ENCODE measurements at regions not wholly inside any gene's neighbourhood (a gene's known extent, or its start where the extent isn't known, plus 50 kb on each side); places are given as distances from the start of the nearest gene placed in this dataset.

DNA sequence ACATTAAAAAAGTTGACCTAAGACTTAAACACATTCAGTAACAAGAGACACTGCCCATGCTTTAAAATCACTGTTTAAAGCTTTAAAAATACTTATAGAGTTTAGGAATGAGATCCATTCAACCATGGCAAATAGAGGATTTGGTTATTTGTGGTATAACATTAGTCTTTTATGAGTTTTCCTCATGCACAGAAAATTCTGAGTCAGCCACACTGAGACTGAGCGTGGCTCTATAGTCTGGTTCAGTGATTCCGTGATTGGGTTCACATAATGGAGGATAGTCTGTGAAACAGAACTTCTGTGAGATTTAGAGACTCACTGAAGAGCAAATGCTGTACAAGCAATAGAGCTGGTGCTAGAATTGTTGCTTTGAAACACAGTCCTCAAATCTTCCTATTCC is 1502.4 kb upstream of the PIK3C3 start:
- Histone ChIP-seq H3K27ac (ENCODE audit: low read depth in 1 of 2, low read length in 2 of 2) (no peak overlapping the region), H3K9me3 (ENCODE audit: control insufficient read depth in 4 of 4, low read length in 3 of 4) (no peaks in the 10 kb centered on the region), H3K9ac (ENCODE audit: low read depth in 1 of 2, low read length in 2 of 2) (no peak overlapping the region), H3K4me1 (ENCODE audit: control insufficient read depth in 4 of 4, insufficient read depth in 4 of 4, low read length in 3 of 4) (no peaks in the 10 kb centered on the region), H3K36me3 (ENCODE audit: control insufficient read depth in 4 of 4, insufficient read depth in 3 of 4, low read depth in 1 of 4, low read length in 3 of 4) (no peaks in the 10 kb centered on the region), H3K27me3 (ENCODE audit: control insufficient read depth in 4 of 4, insufficient read depth in 4 of 4, low read length in 3 of 4) (no peaks in the 10 kb centered on the region), H3K4me3 (ENCODE audit: low read depth in 1 of 3, low read length in 3 of 3) (no peak overlapping the region)
- WGBS, result 87% methylated on average over 2 of the region's 2 CpGs
- no peak for DNase-seq (ENCODE audit: low spot score)
- TF ChIP-seq FOXA2 (IDR thresholded peaks at IDR 0.05), result no peak
- TF ChIP-seq SP1 (IDR thresholded peaks at IDR 0.05), result no peak
- TF ChIP-seq GABPA (IDR thresholded peaks at IDR 0.05 in 1 of 2, conservative IDR thresholded peaks at IDR 0.05 in 1 of 2), result no peak
- TF ChIP-seq YY1 (IDR thresholded peaks at IDR 0.05), result no peak

DNA sequence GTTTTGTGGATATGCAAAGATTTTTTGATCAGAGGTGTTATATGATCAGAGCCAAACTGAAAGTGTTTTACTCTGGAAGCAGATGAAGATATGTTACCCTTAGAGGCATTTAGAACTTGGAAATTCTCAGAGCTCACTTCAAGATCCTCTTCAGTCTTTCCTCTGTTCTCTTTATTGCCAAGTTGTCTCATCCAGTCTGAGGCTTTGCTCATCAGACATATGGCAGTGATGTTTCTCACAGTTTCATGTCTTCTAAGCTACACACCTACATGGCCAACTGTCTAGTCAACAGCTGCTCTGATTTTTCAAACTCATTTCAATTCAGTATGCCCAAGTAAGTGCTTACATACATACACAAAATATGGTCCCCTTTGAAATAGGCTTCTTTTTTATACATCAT is 1504.3 kb upstream of the PIK3C3 start:
- DNase-seq (ENCODE audit: low spot score), result no peak
- Histone ChIP-seq H3K4me3 (ENCODE audit: low read depth in 1 of 3, low read length in 3 of 3) (no peak overlapping the region), H3K27ac (ENCODE audit: low read depth in 1 of 2, low read length in 2 of 2) (no peak overlapping the region), H3K36me3 (ENCODE audit: control insufficient read depth in 4 of 4, insufficient read depth in 3 of 4, low read depth in 1 of 4, low read length in 3 of 4) (no peaks in the 10 kb centered on the region), H3K9ac (ENCODE audit: low read depth in 1 of 2, low read length in 2 of 2) (no peak overlapping the region), H3K9me3 (ENCODE audit: control insufficient read depth in 4 of 4, low read length in 3 of 4) (no peaks in the 10 kb centered on the region), H3K27me3 (ENCODE audit: control insufficient read depth in 4 of 4, insufficient read depth in 4 of 4, low read length in 3 of 4) (no peaks in the 10 kb centered on the region), H3K4me1 (ENCODE audit: control insufficient read depth in 4 of 4, insufficient read depth in 4 of 4, low read length in 3 of 4) (no peaks in the 10 kb centered on the region)
- TF ChIP-seq SP1 (IDR thresholded peaks at IDR 0.05) (no peak), HNF4G (IDR thresholded peaks at IDR 0.05) (no peak), NR2F2 (IDR thresholded peaks at IDR 0.05) (no peak), RXRA (IDR thresholded peaks at IDR 0.05) (no peak), TAF1 (conservative IDR thresholded peaks at IDR 0.05) (no peak), HNF4A (conservative IDR thresholded peaks at IDR 0.05) (no peak), RAD21 (IDR thresholded peaks at IDR 0.05) (no peak)

DNA sequence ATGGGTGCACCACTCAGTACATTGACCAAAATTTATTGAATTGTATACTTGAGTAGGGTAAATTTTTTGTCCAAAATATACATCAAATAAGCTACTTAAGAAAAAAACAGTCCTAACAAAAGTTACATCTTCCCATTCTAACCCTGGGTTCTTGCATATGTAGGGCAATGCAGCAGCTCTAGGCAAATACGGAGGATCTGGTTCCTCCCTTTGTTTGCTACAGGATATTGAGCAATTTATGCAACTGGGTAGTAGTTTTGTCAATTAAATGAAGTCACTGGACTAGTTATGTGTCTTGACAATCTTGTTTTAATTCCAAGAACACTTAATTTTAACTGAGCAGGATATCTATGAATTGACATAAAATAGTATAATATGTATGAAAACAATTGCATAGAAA is 1507.2 kb upstream of the PIK3C3 start:
- no peak for DNase-seq (ENCODE audit: low spot score)
- Histone ChIP-seq H3K9me3 (ENCODE audit: control insufficient read depth in 4 of 4, low read length in 3 of 4) (no peaks in the 10 kb centered on the region), H3K36me3 (ENCODE audit: control insufficient read depth in 4 of 4, insufficient read depth in 3 of 4, low read depth in 1 of 4, low read length in 3 of 4) (no peaks in the 10 kb centered on the region), H3K4me1 (ENCODE audit: control insufficient read depth in 4 of 4, insufficient read depth in 4 of 4, low read length in 3 of 4) (no peaks in the 10 kb centered on the region), H3K9ac (ENCODE audit: low read depth in 1 of 2, low read length in 2 of 2) (no peak overlapping the region), H3K27me3 (ENCODE audit: control insufficient read depth in 4 of 4, insufficient read depth in 4 of 4, low read length in 3 of 4) (no peaks in the 10 kb centered on the region), H3K27ac (ENCODE audit: low read depth in 1 of 2, low read length in 2 of 2) (no peak overlapping the region), H3K4me3 (ENCODE audit: low read depth in 1 of 3, low read length in 3 of 3) (no peak overlapping the region)
- TF ChIP-seq FOXA2 (IDR thresholded peaks at IDR 0.05) (no peak), SP1 (IDR thresholded peaks at IDR 0.05) (no peak), GABPA (IDR thresholded peaks at IDR 0.05 in 1 of 2, conservative IDR thresholded peaks at IDR 0.05 in 1 of 2) (no peak), YY1 (IDR thresholded peaks at IDR 0.05) (no peak), NR2F2 (IDR thresholded peaks at IDR 0.05) (no peak), JUND (IDR thresholded peaks at IDR 0.05) (no peak), HNF4G (IDR thresholded peaks at IDR 0.05) (no peak), TAF1 (conservative IDR thresholded peaks at IDR 0.05) (no peak), FOXA1 (IDR thresholded peaks at IDR 0.05) (no peak), EGR1 (IDR thresholded peaks at IDR 0.05; ENCODE audit: low read depth in 2 of 2) (no peak), RAD21 (IDR thresholded peaks at IDR 0.05) (no peak), ATF3 (IDR thresholded peaks at IDR 0.05) (no peak), RXRA (IDR thresholded peaks at IDR 0.05) (no peak), CTCF (IDR thresholded peaks at IDR 0.05; ENCODE audit: low read depth, low read length, missing input control) (no peak), HNF4A (conservative IDR thresholded peaks at IDR 0.05) (no peak)
- TF ChIP-seq, protein P1, sequence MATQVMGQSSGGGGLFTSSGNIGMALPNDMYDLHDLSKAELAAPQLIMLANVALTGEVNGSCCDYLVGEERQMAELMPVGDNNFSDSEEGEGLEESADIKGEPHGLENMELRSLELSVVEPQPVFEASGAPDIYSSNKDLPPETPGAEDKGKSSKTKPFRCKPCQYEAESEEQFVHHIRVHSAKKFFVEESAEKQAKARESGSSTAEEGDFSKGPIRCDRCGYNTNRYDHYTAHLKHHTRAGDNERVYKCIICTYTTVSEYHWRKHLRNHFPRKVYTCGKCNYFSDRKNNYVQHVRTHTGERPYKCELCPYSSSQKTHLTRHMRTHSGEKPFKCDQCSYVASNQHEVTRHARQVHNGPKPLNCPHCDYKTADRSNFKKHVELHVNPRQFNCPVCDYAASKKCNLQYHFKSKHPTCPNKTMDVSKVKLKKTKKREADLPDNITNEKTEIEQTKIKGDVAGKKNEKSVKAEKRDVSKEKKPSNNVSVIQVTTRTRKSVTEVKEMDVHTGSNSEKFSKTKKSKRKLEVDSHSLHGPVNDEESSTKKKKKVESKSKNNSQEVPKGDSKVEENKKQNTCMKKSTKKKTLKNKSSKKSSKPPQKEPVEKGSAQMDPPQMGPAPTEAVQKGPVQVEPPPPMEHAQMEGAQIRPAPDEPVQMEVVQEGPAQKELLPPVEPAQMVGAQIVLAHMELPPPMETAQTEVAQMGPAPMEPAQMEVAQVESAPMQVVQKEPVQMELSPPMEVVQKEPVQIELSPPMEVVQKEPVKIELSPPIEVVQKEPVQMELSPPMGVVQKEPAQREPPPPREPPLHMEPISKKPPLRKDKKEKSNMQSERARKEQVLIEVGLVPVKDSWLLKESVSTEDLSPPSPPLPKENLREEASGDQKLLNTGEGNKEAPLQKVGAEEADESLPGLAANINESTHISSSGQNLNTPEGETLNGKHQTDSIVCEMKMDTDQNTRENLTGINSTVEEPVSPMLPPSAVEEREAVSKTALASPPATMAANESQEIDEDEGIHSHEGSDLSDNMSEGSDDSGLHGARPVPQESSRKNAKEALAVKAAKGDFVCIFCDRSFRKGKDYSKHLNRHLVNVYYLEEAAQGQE (IDR thresholded peaks at IDR 0.05), result no peak
- TF ChIP-seq, protein P2, sequence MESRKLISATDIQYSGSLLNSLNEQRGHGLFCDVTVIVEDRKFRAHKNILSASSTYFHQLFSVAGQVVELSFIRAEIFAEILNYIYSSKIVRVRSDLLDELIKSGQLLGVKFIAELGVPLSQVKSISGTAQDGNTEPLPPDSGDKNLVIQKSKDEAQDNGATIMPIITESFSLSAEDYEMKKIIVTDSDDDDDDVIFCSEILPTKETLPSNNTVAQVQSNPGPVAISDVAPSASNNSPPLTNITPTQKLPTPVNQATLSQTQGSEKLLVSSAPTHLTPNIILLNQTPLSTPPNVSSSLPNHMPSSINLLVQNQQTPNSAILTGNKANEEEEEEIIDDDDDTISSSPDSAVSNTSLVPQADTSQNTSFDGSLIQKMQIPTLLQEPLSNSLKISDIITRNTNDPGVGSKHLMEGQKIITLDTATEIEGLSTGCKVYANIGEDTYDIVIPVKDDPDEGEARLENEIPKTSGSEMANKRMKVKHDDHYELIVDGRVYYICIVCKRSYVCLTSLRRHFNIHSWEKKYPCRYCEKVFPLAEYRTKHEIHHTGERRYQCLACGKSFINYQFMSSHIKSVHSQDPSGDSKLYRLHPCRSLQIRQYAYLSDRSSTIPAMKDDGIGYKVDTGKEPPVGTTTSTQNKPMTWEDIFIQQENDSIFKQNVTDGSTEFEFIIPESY (IDR thresholded peaks at IDR 0.05), result no peak
- TF ChIP-seq, protein P3, sequence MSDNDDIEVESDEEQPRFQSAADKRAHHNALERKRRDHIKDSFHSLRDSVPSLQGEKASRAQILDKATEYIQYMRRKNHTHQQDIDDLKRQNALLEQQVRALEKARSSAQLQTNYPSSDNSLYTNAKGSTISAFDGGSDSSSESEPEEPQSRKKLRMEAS (IDR thresholded peaks at IDR 0.05), result no peak
- WGBS, result 15% methylated on average over 1 of the region's 1 CpG

All from liver (tissue), 8 donors.